Left renal cortex interstitium (tissue), 4 donors: ENCODE measurements at regions not wholly inside any gene's neighbourhood (a gene's known extent, or its start where the extent isn't known, plus 50 kb on each side); places are given as distances from the start of the nearest gene placed in this dataset.
A peak's percentile ranks its signal among the peaks of the same experiment; 100 is the strongest.

Source experiments
- DNase-seq, 4 donors: peaks; one replicate each; pipeline ENCODE4 v3.0.0-alpha.2; 2013; ENCODE audit warnings: low read depth in 4 of 4, low spot score in 2 of 4, missing footprints in 1 of 4

GRCh38 chr4:56210397-56210796, 176.9 kb downstream of the AASDH start:
- no peak for DNase-seq

GRCh38 chr4:56209767-56210166, 177.5 kb downstream of the AASDH start:
- DNase-seq: no peak

DNA sequence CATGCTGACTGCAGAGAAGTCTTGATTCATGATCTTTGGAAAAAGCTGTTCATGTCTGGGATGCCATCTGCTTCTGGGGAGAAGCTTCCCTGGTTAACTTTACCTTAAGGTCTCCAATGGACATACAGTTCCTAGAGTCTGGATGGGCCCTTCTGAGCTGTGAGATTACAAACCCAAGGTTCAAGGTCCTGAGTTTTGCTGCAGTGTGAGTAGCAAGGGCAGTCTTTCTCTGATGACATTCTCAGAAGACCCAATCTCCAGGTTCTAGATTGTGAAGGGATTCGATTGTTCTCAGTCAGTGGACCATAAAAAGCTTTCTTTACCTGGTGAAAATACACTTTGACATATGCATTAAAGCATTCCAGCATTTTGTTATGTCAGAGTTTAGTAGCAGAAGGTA, 179.2 kb downstream of the AASDH start:
- DNase-seq: no peak

DNA sequence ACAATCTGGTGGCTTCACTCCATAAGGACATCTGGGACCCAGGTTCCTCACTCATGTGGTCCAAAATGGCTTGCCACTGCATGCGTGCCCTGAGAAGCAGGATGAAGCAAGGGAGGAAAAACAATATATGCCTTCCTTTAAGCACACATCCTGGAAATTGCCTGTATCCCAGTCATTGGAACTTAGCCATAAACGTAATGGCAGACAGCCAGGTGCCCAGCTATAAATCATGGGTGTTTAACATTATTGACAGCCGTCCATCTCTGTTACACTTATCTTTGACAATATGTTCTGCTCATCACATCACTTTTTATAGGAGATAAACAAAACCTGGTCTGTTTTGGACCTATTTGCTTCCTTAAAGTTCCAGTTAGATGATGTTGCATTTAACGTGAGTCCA, 181.0 kb downstream of the AASDH start:
- DNase-seq: no peak

GRCh38 chr4:56200275-56200674, 187.0 kb downstream of the AASDH start:
- DNase-seq: no peak

- DNase-seq: no peak
Measured at GRCh38 chr4:56198265-56198664, 189.0 kb downstream of the AASDH start.

GRCh38 chr4:56197387-56197786, 189.9 kb downstream of the AASDH start:
- DNase-seq: no peak

- DNase-seq: no peak
Measured at GRCh38 chr4:56195025-56195424, 192.3 kb downstream of the AASDH start.

DNA sequence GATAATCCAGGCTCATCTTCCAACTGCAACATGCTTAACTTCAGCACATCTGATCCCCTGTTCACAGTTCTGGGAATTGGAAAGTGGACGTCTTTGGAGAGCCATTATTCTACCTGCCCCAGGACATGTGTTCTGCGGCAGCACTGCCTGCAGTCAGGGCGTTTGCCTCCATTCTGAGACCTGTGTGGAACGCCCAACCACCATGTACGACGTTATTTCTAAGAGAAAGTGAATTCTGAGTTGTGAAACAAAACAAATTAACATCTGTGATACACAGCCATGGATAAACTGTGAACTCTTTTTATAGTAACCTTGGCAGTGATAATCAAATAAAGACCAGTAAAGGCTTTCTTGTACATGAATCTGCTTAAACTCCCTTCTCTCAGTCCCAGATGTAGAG, 195.8 kb downstream of the AASDH start:
- DNase-seq: no peak

GRCh38 chr4:56187688-56188087, 199.6 kb downstream of the AASDH start:
- DNase-seq: no peak

DNA sequence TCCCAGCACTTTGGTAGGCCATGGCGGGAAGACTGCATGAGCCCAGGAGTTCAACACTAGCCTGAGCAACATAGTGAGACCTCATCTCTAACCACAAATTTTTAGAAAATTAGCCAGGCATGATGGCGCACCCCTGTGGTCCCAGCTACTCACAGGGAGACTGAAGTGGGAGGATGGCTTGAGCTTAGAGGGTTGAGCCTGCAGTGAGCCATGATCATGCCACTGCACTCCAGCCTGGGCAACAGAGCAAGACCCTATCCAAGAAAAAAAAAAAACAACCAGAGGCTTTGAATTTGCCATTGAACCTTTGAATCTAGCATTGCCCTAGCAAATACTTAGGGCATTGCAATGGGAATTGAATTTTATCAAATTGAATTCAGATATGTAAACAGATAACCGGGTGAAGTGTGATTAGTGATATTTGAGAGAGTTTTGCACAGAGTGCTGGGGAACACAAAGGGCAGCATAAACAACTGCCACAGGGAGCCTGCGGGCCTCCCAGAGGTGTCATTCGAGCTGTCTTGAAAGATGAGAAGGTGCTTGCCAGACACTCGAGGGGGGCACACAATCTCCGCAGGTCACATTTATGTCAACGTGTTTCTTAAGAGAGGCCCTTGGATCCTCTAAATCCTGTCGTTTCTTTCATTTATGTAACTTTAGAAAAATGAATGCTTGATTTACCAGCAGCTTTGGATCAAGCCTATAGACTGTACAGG, 200.3 kb downstream of the AASDH start:
- no peak for DNase-seq

GRCh38 chr4:56185901-56186300, 201.4 kb downstream of the AASDH start:
- no peak for DNase-seq

GRCh38 chr4:56184214-56184613, 203.1 kb downstream of the AASDH start:
- no peak for DNase-seq

GRCh38 chr4:56183344-56183959, 203.8 kb downstream of the AASDH start:
- DNase-seq: no peak

DNA sequence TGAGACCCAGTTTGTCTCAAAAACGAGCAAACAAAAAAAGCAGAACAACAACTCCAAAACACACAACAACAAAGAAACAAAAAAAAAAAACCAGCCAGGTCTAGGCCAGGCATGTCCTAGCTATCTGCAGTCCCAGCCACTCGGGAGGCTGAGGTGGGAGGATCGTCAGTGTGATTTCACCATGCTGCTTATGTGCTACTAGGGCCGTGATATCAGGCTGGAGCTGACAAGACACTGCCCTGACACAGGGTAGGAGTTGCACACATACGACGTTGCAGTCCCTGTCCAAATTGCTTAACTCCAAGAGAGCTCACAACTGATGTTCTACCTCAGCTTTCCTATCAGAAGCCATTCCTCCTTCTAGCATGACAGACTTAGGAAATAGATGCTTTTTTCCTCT, 204.9 kb downstream of the AASDH start:
- DNase-seq: no peak

- no peak for DNase-seq
Measured at GRCh38 chr4:56181140-56181953, 205.9 kb downstream of the AASDH start.

- no peak for DNase-seq
Measured at GRCh38 chr4:56169061-56169460, 218.2 kb downstream of the AASDH start.

DNA sequence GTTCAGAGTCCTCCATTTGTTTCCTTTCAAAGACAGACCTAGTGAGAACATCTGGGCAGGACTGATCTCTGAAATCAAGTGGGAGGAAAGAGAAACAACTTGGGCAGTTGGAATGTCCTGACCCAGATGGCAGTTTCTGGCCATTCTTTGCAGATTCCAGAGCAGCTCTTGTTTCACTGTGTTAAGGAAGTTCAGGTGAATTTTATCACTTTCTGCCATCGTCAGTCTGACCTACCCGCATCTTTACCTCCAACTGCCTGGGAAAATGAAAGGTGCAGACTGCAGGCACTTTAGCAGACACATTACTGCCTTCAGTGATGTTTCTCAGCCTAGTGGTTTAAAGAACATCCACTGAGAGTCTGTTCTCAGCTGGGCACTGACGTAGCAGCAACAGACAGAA, 216.2 kb downstream of the CEP135 start:
- peak in 2 of 4 donors; percentile 45 to 55 for DNase-seq

DNA sequence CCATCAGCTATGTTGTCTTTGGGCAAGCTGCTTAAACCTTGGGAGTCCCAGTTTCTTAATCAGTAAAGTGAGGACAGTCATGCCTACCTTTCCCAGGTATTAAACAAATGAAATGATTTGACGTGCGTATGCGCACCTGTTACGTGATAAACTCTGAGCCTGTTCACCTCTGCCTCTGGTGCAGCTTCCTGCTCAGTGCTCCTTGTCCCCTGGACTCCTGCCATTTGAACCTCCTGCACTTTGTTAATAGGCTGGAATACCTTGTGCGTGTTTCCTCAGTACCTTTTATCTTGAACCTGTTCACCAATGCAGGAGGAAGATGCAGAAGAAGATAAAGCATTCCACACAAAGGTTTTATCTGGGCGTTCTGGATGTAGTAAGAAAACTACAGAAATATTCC, 211.9 kb downstream of the CEP135 start:
- no peak for DNase-seq

GRCh38 chr4:56158483-56158882, 209.7 kb downstream of the CEP135 start:
- no peak for DNase-seq

GRCh38 chr4:56156141-56156540, 207.4 kb downstream of the CEP135 start:
- DNase-seq: no peak

DNA sequence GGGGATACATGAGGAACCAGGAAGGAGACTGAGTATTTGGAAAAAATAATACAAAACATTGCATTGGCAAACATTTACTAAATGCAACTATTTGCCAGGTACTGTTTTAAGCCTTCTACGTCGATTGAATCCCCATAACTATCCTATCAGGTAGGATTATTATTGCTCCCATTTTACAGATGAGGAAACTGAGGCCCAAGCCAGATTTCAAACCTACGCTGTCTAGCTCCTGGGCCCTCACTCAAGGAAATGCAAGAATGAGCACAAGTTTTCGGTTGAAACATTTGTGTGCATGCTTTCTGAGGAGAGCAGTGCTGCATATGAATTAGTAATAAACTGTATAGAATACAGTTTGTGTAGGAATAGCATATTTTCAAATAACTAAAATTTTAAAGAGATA, 206.7 kb downstream of the CEP135 start:
- DNase-seq: no peak
